ENCODE measurements at regions not wholly inside any gene's neighbourhood (a gene's known extent, or its start where the extent isn't known, plus 50 kb on each side); places are given as distances from the start of the nearest gene placed in this dataset.

- ATAC-seq (no peak), FAIRE-seq (no peak), DNase-seq (ENCODE audit: low read depth in 1 of 2, low spot score in 1 of 2) (no peak)
- Histone ChIP-seq H3K27ac (0 out of 6 replicates have a peak overlapping the region, but pooled peaks of 1 of the 2 experiments have one; percentile 17), H3K4me1 (peaks cover 14% of the 10 kb centered on the region), H3K4me3 (no peak overlapping the region), H3K4me2 (no peak overlapping the region), H3K9me3 (no peaks in the 10 kb centered on the region)
- ChIA-PET CTCF (interaction anchor here (0.6 to 17.5 kb wide), 4 partner anchors 10 to 603 kb away, joined by 3 to 205 read pairs (median 3); no protein-coding TSS in a partner anchor), POLR2A (no interaction called here)
- WGBS (ENCODE audit: missing lambda C conversion rate) = 42% methylated on average over 2 of the region's 2 CpGs
- TF ChIP-seq POLR2A (IDR thresholded peaks at IDR 0.05; ENCODE audit: low read length) (no peak), NR3C1 (IDR thresholded peaks at IDR 0.05) (no peak), ZC3H11A (IDR thresholded peaks at IDR 0.05) (no peak), KDM1A (IDR thresholded peaks at IDR 0.05; ENCODE audit: low read depth) (no peak), BCL3 (IDR thresholded peaks at IDR 0.05) (no peak), ESRRA (IDR thresholded peaks at IDR 0.05; ENCODE audit: borderline replicate concordance, low read length) (no peak), KDM5A (IDR thresholded peaks at IDR 0.05) (no peak), ATOH8 (CRISPR knock-in tag; IDR thresholded peaks at IDR 0.05; ENCODE audit: low read depth) (no peak), EHMT2 (IDR thresholded peaks at IDR 0.05; ENCODE audit: low read depth) (no peak)
These were observed 192.0 kb downstream of the SH3BP4 start for GRCh38 chr2:235143789-235144188.

- DNase-seq (ENCODE audit: low read depth in 1 of 2, low spot score in 1 of 2) (no peak), FAIRE-seq (no peak), ATAC-seq (no peak)
- peaks cover 14% of the 10 kb centered on the region for H3K4me1 ChIP-seq
- whole genome bisulfite sequencing (ENCODE audit: missing lambda C conversion rate) = 74% methylated on average over 4 of the region's 4 CpGs
- H3K4me2 ChIP-seq = no peak overlapping the region
- ChIA-PET POLR2A (no interaction called here), CTCF (interaction anchor here (1.0 to 17.5 kb wide), 3 partner anchors 8 to 450 kb away, joined by 3 to 205 read pairs (median 15); no protein-coding TSS in a partner anchor)
- no peak overlapping the region for H3K4me3 ChIP-seq
- H3K9me3 ChIP-seq = no peaks in the 10 kb centered on the region
- H3K27ac ChIP-seq = peak overlapping the region in 1 of 2 experiments; percentile 8; a peak in 1 of 6 replicates
- TF ChIP-seq ZNF302 (CRISPR knock-in tag; IDR thresholded peaks at IDR 0.05) = no peak
- TF ChIP-seq HMGXB4 (CRISPR knock-in tag; IDR thresholded peaks at IDR 0.05; ENCODE audit: borderline replicate concordance) = no peak
- no peak for TF ChIP-seq JUN (IDR thresholded peaks at IDR 0.05)
- no peak for TF ChIP-seq FOXS1 (CRISPR knock-in tag; IDR thresholded peaks at IDR 0.05)
- no peak for TF ChIP-seq E2F6 (IDR thresholded peaks at IDR 0.05; ENCODE audit: borderline replicate concordance, low read depth)
- no peak for TF ChIP-seq TP53 (CRISPR knock-in tag; IDR thresholded peaks at IDR 0.05)
- no peak for TF ChIP-seq FOSL2 (IDR thresholded peaks at IDR 0.05)
- no peak for TF ChIP-seq FOSL2 (CRISPR knock-in tag; IDR thresholded peaks at IDR 0.05)
- no peak for TF ChIP-seq USF2 (IDR thresholded peaks at IDR 0.05)
- no peak for TF ChIP-seq ELK1 (IDR thresholded peaks at IDR 0.05; ENCODE audit: low read depth, low read length)
- TF ChIP-seq BHLHE40 (IDR thresholded peaks at IDR 0.05; ENCODE audit: low read depth, low read length) = no peak
- no peak for TF ChIP-seq ZSCAN20 (CRISPR knock-in tag; IDR thresholded peaks at IDR 0.05)
- no peak for TF ChIP-seq RCOR1 (IDR thresholded peaks at IDR 0.05; ENCODE audit: low read depth, low read length)
- TF ChIP-seq RFX5 (IDR thresholded peaks at IDR 0.05) = no peak
- TF ChIP-seq KDM1A (IDR thresholded peaks at IDR 0.05; ENCODE audit: low read depth) = no peak
These were observed 192.5 kb downstream of the SH3BP4 start for GRCh38 chr2:235144291-235144690.
